PC-9 (cell line): ENCODE measurements at regions not wholly inside any gene's neighbourhood (a gene's known extent, or its start where the extent isn't known, plus 50 kb on each side); places are given as distances from the start of the nearest gene placed in this dataset.

Source experiments
- CTCF ChIP-seq: fragments of 200-600 bp; sonication (generic); conservative IDR thresholded peaks from 2 replicates; pipeline ENCODE4 v1.6.1; 2017; ENCODE audit warnings: mixed run types, antibody characterized with exemption, mild to moderate bottlenecking, moderate library complexity
- EZH2 ChIP-seq: fragments of 200-600 bp; sonication (generic); IDR thresholded peaks from 2 replicates; pipeline ENCODE4 v1.8.0; 2017; ENCODE audit warnings: antibody characterized with exemption, low read depth

GRCh38 chr3:166455744-166456143 lies 618.5 kb upstream of the BCHE start:
- TF ChIP-seq CTCF = no peak
- TF ChIP-seq EZH2 = no peak
